NCI-H2081 treated with DMSO at 0.1 percent for 48 hours (cell line): ENCODE measurements at regions not wholly inside any gene's neighbourhood (a gene's known extent, or its start where the extent isn't known, plus 50 kb on each side); places are given as distances from the start of the nearest gene placed in this dataset.

ENCODE experiments used
- DNase-seq: peaks from one replicate; lab custom pipeline; 2025; lab: John Stamatoyannopoulos, UW

GRCh38 chr4:185987961-185988627, 80.9 kb upstream of the TLR3 start:
- no peak for DNase-seq

- no peak for DNase-seq
Measured at GRCh38 chr4:185991770-185992169, 77.2 kb upstream of the TLR3 start.

- DNase-seq: no peak
Measured at GRCh38 chr4:185992585-185992984, 76.4 kb upstream of the TLR3 start.

GRCh38 chr4:185993328-185993973, 75.5 kb upstream of the TLR3 start:
- no peak for DNase-seq

- no peak for DNase-seq
Measured at GRCh38 chr4:185994750-185995149, 74.2 kb upstream of the TLR3 start.

- DNase-seq: no peak
Measured at GRCh38 chr4:185995665-185996064, 73.3 kb upstream of the TLR3 start.

GRCh38 chr4:185997296-185997695, 71.7 kb upstream of the TLR3 start:
- no peak for DNase-seq

- no peak for DNase-seq
Measured at GRCh38 chr4:185998791-185999190, 70.2 kb upstream of the TLR3 start.

- DNase-seq: no peak
Measured at GRCh38 chr4:185999207-185999606, 69.7 kb upstream of the TLR3 start.

GRCh38 chr4:186002853-186003252, 66.1 kb upstream of the TLR3 start:
- DNase-seq: no peak

- no peak for DNase-seq
Measured at GRCh38 chr4:186003746-186004145, 65.2 kb upstream of the TLR3 start.

GRCh38 chr4:186008057-186008456, 60.9 kb upstream of the TLR3 start:
- no peak for DNase-seq

- DNase-seq: no peak
Measured at GRCh38 chr4:186009976-186010375, 59.0 kb upstream of the TLR3 start.

- no peak for DNase-seq
Measured at GRCh38 chr4:186010821-186011220, 58.1 kb upstream of the TLR3 start.

- no peak for DNase-seq
Measured at GRCh38 chr4:186012071-186012470, 56.9 kb upstream of the TLR3 start.

GRCh38 chr4:186013419-186014186, 55.4 kb upstream of the TLR3 start:
- no peak for DNase-seq

GRCh38 chr4:186015212-186015817, 53.6 kb upstream of the TLR3 start:
- no peak for DNase-seq

- DNase-seq: no peak
Measured at GRCh38 chr4:186016796-186017195, 52.2 kb upstream of the TLR3 start.

- DNase-seq: no peak
Measured at GRCh38 chr4:186017801-186018200, 51.2 kb upstream of the TLR3 start.

- DNase-seq: no peak
Measured at GRCh38 chr4:186018261-186018660, 50.7 kb upstream of the TLR3 start.

GRCh38 chr4:186018784-186019183, 50.2 kb upstream of the TLR3 start:
- no peak for DNase-seq
